ENCODE measurements at regions not wholly inside any gene's neighbourhood (a gene's known extent, or its start where the extent isn't known, plus 50 kb on each side); places are given as distances from the start of the nearest gene placed in this dataset.

GRCh38 chr14:38405851-38406635, 150.2 kb upstream of the CLEC14A start:
- H3K27ac Mint-ChIP-seq = no peak overlapping the region
- peak; percentile 60 for DNase-seq (ENCODE audit: low spot score)

GRCh38 chr14:38404616-38405015, 148.7 kb upstream of the CLEC14A start:
- Histone ChIP-seq H4K20me1 (ENCODE audit: low read depth) (no peaks in the 10 kb centered on the region), H3K4me3 (no peak overlapping the region), H3K27ac (no peak overlapping the region), H3K4me1 (peaks cover 8% of the 10 kb centered on the region), H3K36me3 (no peaks in the 10 kb centered on the region), H2AFZ (replicated peaks) (no peak overlapping the region), H3K27me3 (no peaks in the 10 kb centered on the region), H3K9me3 (ENCODE audit: low read depth) (no peaks in the 10 kb centered on the region), H3F3A (ENCODE audit: low read depth) (no peaks in the 10 kb centered on the region), H3K9ac (no peak overlapping the region), H3K79me2 (ENCODE audit: low read depth) (no peaks in the 10 kb centered on the region), H3K4me2 (no peak overlapping the region)
- Mint-ChIP-seq H3K27ac (no peak overlapping the region), H3K9me3 (no peaks in the 10 kb centered on the region), H3K4me3 (no peak overlapping the region), H3K4me1 (no peaks in the 10 kb centered on the region), H3K27me3 (ENCODE audit: insufficient read depth, low read depth) (no peaks in the 10 kb centered on the region), H3K36me3 (no peaks in the 10 kb centered on the region)
- TF ChIP-seq EZH2 (IDR thresholded peaks at IDR 0.05) = no peak
- no peak for TF ChIP-seq EZH2phosphoT487 (IDR thresholded peaks at IDR 0.05)
- TF ChIP-seq, protein P1, sequence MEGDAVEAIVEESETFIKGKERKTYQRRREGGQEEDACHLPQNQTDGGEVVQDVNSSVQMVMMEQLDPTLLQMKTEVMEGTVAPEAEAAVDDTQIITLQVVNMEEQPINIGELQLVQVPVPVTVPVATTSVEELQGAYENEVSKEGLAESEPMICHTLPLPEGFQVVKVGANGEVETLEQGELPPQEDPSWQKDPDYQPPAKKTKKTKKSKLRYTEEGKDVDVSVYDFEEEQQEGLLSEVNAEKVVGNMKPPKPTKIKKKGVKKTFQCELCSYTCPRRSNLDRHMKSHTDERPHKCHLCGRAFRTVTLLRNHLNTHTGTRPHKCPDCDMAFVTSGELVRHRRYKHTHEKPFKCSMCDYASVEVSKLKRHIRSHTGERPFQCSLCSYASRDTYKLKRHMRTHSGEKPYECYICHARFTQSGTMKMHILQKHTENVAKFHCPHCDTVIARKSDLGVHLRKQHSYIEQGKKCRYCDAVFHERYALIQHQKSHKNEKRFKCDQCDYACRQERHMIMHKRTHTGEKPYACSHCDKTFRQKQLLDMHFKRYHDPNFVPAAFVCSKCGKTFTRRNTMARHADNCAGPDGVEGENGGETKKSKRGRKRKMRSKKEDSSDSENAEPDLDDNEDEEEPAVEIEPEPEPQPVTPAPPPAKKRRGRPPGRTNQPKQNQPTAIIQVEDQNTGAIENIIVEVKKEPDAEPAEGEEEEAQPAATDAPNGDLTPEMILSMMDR (IDR thresholded peaks at IDR 0.05) = no peak
- no peak for DNase-seq (ENCODE audit: low spot score)

More at GRCh38 chr14:38405851-38406635, 150.2 kb upstream of the CLEC14A start:
- Histone ChIP-seq H2AFZ (replicated peaks) (no peak overlapping the region), H3F3A (ENCODE audit: low read depth) (no peaks in the 10 kb centered on the region), H3K9me3 (ENCODE audit: low read depth) (no peaks in the 10 kb centered on the region), H3K4me1 (peaks cover 8% of the 10 kb centered on the region), H3K36me3 (no peaks in the 10 kb centered on the region), H3K27me3 (no peaks in the 10 kb centered on the region), H3K4me2 (peak overlapping the region; percentile 32), H4K20me1 (ENCODE audit: low read depth) (no peaks in the 10 kb centered on the region), H3K4me3 (no peak overlapping the region), H3K79me2 (ENCODE audit: low read depth) (no peaks in the 10 kb centered on the region), H3K27ac (peak overlapping the region; percentile 27), H3K9ac (no peak overlapping the region)
- no peaks in the 10 kb centered on the region for H3K27me3 Mint-ChIP-seq (ENCODE audit: insufficient read depth, low read depth)
- H3K4me3 Mint-ChIP-seq = no peak overlapping the region
- no peaks in the 10 kb centered on the region for H3K4me1 Mint-ChIP-seq
- TF ChIP-seq, protein P1 (IDR thresholded peaks at IDR 0.05) = peak; percentile 44
- no peak for TF ChIP-seq EZH2 (IDR thresholded peaks at IDR 0.05)
- H3K36me3 Mint-ChIP-seq = no peaks in the 10 kb centered on the region
- H3K9me3 Mint-ChIP-seq = no peaks in the 10 kb centered on the region

DNA sequence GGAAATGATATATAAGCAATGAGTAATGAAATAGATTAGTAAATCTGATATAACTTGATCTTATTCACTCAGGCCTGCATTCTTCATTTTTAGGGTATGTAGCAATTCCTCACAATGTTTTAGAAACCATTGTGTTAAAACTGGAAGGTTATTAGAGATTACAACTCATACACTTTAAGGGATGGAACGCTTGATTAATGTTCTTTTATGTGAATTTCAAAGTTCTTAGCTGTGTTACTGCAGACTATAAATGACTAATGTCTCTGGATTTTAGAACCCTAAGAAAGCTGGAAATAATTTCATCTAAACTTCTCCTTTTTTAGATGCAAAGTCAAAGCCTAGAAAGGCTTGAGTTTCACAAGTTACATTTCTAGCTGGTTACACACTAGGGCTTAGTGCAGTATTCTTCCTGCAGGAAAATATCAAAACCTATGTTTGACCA, 148.2 kb upstream of the CLEC14A start:
- no peaks in the 10 kb centered on the region for H3K4me1 Mint-ChIP-seq
- no peak overlapping the region for H3K4me3 Mint-ChIP-seq
- Histone ChIP-seq H3K4me1 (peaks cover 8% of the 10 kb centered on the region), H3K27ac (no peak overlapping the region), H2AFZ (replicated peaks) (no peak overlapping the region), H3K4me2 (no peak overlapping the region), H4K20me1 (ENCODE audit: low read depth) (no peaks in the 10 kb centered on the region), H3K4me3 (no peak overlapping the region), H3K79me2 (ENCODE audit: low read depth) (no peaks in the 10 kb centered on the region), H3K9ac (no peak overlapping the region), H3K9me3 (ENCODE audit: low read depth) (no peaks in the 10 kb centered on the region), H3K27me3 (no peaks in the 10 kb centered on the region), H3F3A (ENCODE audit: low read depth) (no peaks in the 10 kb centered on the region), H3K36me3 (no peaks in the 10 kb centered on the region)
- DNase-seq (ENCODE audit: low spot score) = no peak
- no peaks in the 10 kb centered on the region for H3K27me3 Mint-ChIP-seq (ENCODE audit: insufficient read depth, low read depth)
- no peak for TF ChIP-seq EZH2phosphoT487 (IDR thresholded peaks at IDR 0.05)
- TF ChIP-seq, protein P1 (IDR thresholded peaks at IDR 0.05) = no peak
- no peak for TF ChIP-seq EZH2 (IDR thresholded peaks at IDR 0.05)
- no peaks in the 10 kb centered on the region for H3K9me3 Mint-ChIP-seq
- H3K27ac Mint-ChIP-seq = no peak overlapping the region
- H3K36me3 Mint-ChIP-seq = no peaks in the 10 kb centered on the region

Measured in neural progenitor cell (in vitro differentiated cells).